ENCODE measurements at regions not wholly inside any gene's neighbourhood (a gene's known extent, or its start where the extent isn't known, plus 50 kb on each side); places are given as distances from the start of the nearest gene placed in this dataset.

DNA sequence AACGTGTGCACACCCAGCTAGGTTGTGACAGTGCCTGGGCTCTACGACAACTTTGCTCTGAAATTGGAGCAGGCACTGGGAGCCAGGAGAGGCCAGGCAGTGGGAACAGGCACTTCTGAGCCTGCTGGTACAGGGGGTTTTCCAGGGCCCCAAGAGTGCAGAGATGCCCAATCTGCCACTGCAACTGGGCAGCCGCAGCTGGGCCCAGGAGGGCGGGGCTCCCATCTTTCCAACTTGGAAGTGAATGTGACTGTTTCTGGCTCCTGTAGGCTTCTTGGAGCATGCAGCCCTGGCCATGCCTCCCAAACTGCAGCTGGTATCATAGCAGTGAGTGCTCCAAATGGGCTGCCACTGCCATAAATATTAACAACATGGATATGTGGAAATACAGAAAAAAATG lies 465.1 kb upstream of the PABPC4L start:
- no peak overlapping the region for H3K4me3 ChIP-seq (ENCODE audit: insufficient read depth, low read length)
- no peak overlapping the region for H3K4me2 ChIP-seq (ENCODE audit: insufficient read depth, low read length)
- H2AFZ ChIP-seq (ENCODE audit: low read length): no peak overlapping the region
- no peak for DNase-seq (ENCODE audit: insufficient read length, low spot score, missing footprints)
- no peaks in the 10 kb centered on the region for H3K36me3 ChIP-seq (ENCODE audit: insufficient read depth, low read length)
- no peaks in the 10 kb centered on the region for H4K20me1 ChIP-seq (ENCODE audit: insufficient read depth, low read length)
- no peaks in the 10 kb centered on the region for H3K4me1 ChIP-seq (ENCODE audit: insufficient read depth, low read length)
- TF ChIP-seq CTCF (IDR thresholded peaks at IDR 0.05; ENCODE audit: extremely low read depth, low read depth, low read length): no peak
- no peak overlapping the region for H3K27ac ChIP-seq (ENCODE audit: low read depth, low read length)
- no peaks in the 10 kb centered on the region for H3K27me3 ChIP-seq (ENCODE audit: insufficient read depth, low read length)
- H3K9me3 ChIP-seq (ENCODE audit: low read depth, low read length): peaks cover 5% of the 10 kb centered on the region
- H3K79me2 ChIP-seq (ENCODE audit: insufficient read depth, low read length): no peaks in the 10 kb centered on the region

DNA sequence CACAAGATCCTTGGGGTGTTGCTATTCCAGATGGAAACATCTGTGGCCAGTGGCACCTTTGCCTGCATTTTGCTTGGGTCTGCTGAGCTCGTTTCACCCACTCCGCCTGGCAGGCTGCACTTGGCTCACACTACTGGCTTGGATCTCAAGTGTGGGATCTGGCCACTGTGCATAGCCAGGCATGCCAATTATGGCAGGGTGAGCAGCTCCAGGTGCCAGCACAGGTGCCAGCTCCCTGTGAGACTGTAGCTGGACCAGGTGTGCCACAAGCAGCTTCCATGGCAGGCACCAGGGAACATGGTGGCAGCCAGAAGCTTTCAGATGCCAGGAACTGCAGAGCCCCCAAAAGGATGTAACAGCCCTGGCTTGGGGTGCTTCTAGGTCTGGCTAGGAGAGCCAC lies 463.8 kb upstream of the PABPC4L start:
- Histone ChIP-seq H3K9me3 (ENCODE audit: low read depth, low read length) (peaks cover 5% of the 10 kb centered on the region), H3K4me3 (ENCODE audit: insufficient read depth, low read length) (no peak overlapping the region), H3K27me3 (ENCODE audit: insufficient read depth, low read length) (no peaks in the 10 kb centered on the region), H3K79me2 (ENCODE audit: insufficient read depth, low read length) (no peaks in the 10 kb centered on the region), H2AFZ (ENCODE audit: low read length) (no peak overlapping the region), H3K27ac (ENCODE audit: low read depth, low read length) (no peak overlapping the region), H3K4me2 (ENCODE audit: insufficient read depth, low read length) (no peak overlapping the region), H3K4me1 (ENCODE audit: insufficient read depth, low read length) (no peaks in the 10 kb centered on the region), H4K20me1 (ENCODE audit: insufficient read depth, low read length) (no peaks in the 10 kb centered on the region), H3K36me3 (ENCODE audit: insufficient read depth, low read length) (no peaks in the 10 kb centered on the region)
- no peak for DNase-seq (ENCODE audit: insufficient read length, low spot score, missing footprints)
- TF ChIP-seq CTCF (IDR thresholded peaks at IDR 0.05; ENCODE audit: extremely low read depth, low read depth, low read length): no peak

GRCh38 chr4:134663742-134664141 lies 462.2 kb upstream of the PABPC4L start:
- Histone ChIP-seq H4K20me1 (ENCODE audit: insufficient read depth, low read length) (no peaks in the 10 kb centered on the region), H3K27ac (ENCODE audit: low read depth, low read length) (no peak overlapping the region), H3K36me3 (ENCODE audit: insufficient read depth, low read length) (no peaks in the 10 kb centered on the region), H2AFZ (ENCODE audit: low read length) (no peak overlapping the region), H3K27me3 (ENCODE audit: insufficient read depth, low read length) (no peaks in the 10 kb centered on the region), H3K4me1 (ENCODE audit: insufficient read depth, low read length) (no peaks in the 10 kb centered on the region), H3K9me3 (ENCODE audit: low read depth, low read length) (peaks cover 5% of the 10 kb centered on the region), H3K4me2 (ENCODE audit: insufficient read depth, low read length) (no peak overlapping the region), H3K79me2 (ENCODE audit: insufficient read depth, low read length) (no peaks in the 10 kb centered on the region), H3K4me3 (ENCODE audit: insufficient read depth, low read length) (no peak overlapping the region)
- DNase-seq (ENCODE audit: insufficient read length, low spot score, missing footprints): no peak
- TF ChIP-seq CTCF (IDR thresholded peaks at IDR 0.05; ENCODE audit: extremely low read depth, low read depth, low read length): no peak

- Histone ChIP-seq H3K36me3 (ENCODE audit: insufficient read depth, low read length) (no peaks in the 10 kb centered on the region), H3K4me1 (ENCODE audit: insufficient read depth, low read length) (no peaks in the 10 kb centered on the region), H4K20me1 (ENCODE audit: insufficient read depth, low read length) (no peaks in the 10 kb centered on the region), H3K27ac (ENCODE audit: low read depth, low read length) (no peak overlapping the region), H2AFZ (ENCODE audit: low read length) (no peak overlapping the region), H3K79me2 (ENCODE audit: insufficient read depth, low read length) (no peaks in the 10 kb centered on the region), H3K9me3 (ENCODE audit: low read depth, low read length) (no peaks in the 10 kb centered on the region), H3K27me3 (ENCODE audit: insufficient read depth, low read length) (no peaks in the 10 kb centered on the region), H3K4me3 (ENCODE audit: insufficient read depth, low read length) (no peak overlapping the region), H3K4me2 (ENCODE audit: insufficient read depth, low read length) (no peak overlapping the region)
- no peak for DNase-seq (ENCODE audit: insufficient read length, low spot score, missing footprints)
- TF ChIP-seq CTCF (IDR thresholded peaks at IDR 0.05; ENCODE audit: extremely low read depth, low read depth, low read length): no peak
Observed at GRCh38 chr4:134650461-134650860, 448.9 kb upstream of the PABPC4L start.

Measured in osteoblast (primary cell).